ENCODE measurements at regions not wholly inside any gene's neighbourhood (a gene's known extent, or its start where the extent isn't known, plus 50 kb on each side); places are given as distances from the start of the nearest gene placed in this dataset.

DNA sequence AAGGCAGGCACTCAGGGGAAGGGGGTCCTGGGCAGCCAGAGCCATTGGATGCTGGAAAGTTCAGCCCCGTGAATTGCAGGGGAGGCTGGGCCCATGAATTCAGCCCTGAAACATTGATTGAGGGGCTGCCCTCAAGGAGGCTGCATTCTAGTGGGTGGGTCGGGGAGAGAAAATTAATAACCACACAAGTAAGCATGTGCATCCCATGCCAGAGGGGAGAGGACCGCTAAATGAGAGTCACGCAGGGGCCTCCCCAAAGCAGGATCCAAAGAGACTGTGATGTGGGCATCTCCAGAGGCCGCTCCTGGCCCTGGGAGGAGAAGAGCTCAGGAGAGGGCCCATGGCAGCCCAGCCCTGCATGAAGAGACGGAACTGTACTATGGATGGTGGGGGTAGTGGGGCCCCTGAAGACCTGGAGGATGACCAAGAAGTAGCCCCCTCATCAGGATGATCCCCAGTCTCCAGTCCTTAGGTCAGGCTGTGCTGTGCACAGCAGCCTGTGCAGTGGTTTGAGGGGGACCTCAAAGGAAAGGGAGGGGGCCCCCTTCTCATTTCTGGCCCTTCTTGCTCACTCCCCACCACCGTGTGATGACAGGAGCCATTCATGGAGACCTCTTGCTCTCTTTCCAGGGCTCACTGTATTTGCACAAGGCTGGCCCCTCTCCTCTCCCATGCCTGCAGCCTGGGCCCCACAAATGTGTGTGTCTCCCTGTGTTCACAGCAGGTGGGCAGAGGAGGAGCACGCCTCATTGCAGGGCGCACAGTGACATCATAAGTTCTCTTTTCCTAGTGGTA, 233.6 kb upstream of the IRX1 start:
- H3K4me3 ChIP-seq (replicated peaks in 1 of 3) = no peak overlapping the region
- no peaks in the 10 kb centered on the region for H3K27me3 ChIP-seq
- TF ChIP-seq, protein P1, sequence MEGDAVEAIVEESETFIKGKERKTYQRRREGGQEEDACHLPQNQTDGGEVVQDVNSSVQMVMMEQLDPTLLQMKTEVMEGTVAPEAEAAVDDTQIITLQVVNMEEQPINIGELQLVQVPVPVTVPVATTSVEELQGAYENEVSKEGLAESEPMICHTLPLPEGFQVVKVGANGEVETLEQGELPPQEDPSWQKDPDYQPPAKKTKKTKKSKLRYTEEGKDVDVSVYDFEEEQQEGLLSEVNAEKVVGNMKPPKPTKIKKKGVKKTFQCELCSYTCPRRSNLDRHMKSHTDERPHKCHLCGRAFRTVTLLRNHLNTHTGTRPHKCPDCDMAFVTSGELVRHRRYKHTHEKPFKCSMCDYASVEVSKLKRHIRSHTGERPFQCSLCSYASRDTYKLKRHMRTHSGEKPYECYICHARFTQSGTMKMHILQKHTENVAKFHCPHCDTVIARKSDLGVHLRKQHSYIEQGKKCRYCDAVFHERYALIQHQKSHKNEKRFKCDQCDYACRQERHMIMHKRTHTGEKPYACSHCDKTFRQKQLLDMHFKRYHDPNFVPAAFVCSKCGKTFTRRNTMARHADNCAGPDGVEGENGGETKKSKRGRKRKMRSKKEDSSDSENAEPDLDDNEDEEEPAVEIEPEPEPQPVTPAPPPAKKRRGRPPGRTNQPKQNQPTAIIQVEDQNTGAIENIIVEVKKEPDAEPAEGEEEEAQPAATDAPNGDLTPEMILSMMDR (IDR thresholded peaks at IDR 0.05) = no peak
- TF ChIP-seq POLR2A (IDR thresholded peaks at IDR 0.05) = no peak
- no peaks in the 10 kb centered on the region for H3K4me1 ChIP-seq
- intact Hi-C loops (cut with DNase I) = no loop called here
- no peaks in the 10 kb centered on the region for H3K9me3 ChIP-seq
- no peak overlapping the region for H3K27ac ChIP-seq
- WGBS, 2 donors = 87 to 89% methylated on average over 8 to 9 of the region's 9 CpGs
- DNase-seq = no peak
- no peaks in the 10 kb centered on the region for H3K36me3 ChIP-seq

DNA sequence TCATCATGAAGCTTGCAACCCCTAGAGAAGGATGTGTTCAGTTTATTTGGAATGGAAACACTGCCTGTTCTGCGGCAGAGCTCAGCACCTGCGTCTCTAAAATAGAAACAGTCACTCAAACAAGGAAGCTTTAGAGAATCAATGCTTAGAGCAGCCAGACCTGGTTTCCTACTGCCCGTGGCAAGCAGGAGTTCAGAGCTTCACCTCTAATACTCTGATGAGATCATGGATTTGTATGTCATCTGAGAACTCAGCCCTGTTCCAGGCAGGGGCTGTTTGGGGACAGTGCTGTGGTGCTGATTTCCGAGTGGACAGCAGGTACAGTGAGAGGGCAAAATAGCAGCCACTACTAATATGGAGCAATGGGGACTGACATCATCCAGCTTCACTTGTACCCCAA, 236.0 kb upstream of the IRX1 start:
- 48 to 67% methylated on average over 4 of the region's 4 CpGs for WGBS, 2 donors
- Histone ChIP-seq H3K4me3 (replicated peaks in 1 of 3) (no peak overlapping the region), H3K9me3 (no peaks in the 10 kb centered on the region), H3K27ac (no peak overlapping the region), H3K27me3 (no peaks in the 10 kb centered on the region), H3K4me1 (no peaks in the 10 kb centered on the region), H3K36me3 (no peaks in the 10 kb centered on the region)
- intact Hi-C loops (cut with DNase I) = no loop called here
- DNase-seq = no peak
- TF ChIP-seq, protein P1 (IDR thresholded peaks at IDR 0.05) = no peak
- no peak for TF ChIP-seq POLR2A (IDR thresholded peaks at IDR 0.05)

DNA sequence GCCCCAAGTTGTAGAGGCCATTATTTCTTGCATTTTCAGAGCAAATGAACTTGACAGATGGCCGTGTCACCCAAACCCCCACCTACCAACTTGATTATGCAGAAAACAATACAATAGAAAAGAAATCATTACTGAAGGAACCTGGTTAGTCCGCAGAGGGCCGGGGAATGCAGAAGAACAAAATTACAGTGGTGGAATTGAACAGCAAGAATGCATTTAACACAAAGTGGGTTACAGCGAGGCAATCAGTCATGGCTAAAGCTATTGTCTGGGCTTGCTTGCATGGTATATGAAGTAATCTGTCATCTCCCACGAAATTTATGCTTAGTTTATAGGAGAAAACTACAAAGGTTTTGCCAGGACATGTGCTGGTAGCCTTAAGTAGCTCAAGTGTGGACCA, 238.3 kb upstream of the IRX1 start:
- Histone ChIP-seq H3K36me3 (no peaks in the 10 kb centered on the region), H3K27me3 (no peaks in the 10 kb centered on the region), H3K4me3 (replicated peaks in 1 of 3) (no peak overlapping the region), H3K9me3 (no peaks in the 10 kb centered on the region), H3K4me1 (no peaks in the 10 kb centered on the region), H3K27ac (no peak overlapping the region)
- intact Hi-C loops (cut with DNase I) = no loop called here
- no peak for TF ChIP-seq POLR2A (IDR thresholded peaks at IDR 0.05)
- TF ChIP-seq, protein P1 (IDR thresholded peaks at IDR 0.05) = no peak
- 73 to 74% methylated on average over 5 of the region's 5 CpGs for WGBS, 2 donors
- no peak for DNase-seq

DNA sequence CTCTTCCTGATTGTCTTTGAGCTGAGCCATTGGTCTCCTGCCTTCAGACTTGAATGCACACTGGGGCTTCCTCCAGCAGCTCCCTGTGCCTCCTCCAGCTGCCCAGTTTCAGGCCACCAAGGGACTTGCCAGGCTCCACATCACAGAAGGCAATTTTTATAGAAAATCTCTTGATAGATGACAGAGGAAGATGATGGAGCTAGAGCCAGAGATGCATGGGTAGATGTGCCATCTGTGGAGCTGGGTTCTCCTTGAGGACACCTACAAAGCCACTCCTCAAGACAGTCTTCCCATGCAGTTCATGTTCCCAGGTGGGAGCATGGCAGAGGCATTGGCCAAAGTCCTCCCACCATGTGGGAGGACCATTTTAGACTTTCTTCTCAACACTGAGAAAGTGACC, 239.6 kb upstream of the IRX1 start:
- no peak for DNase-seq
- H3K4me3 ChIP-seq (replicated peaks in 1 of 3) = no peak overlapping the region
- H3K4me1 ChIP-seq = no peaks in the 10 kb centered on the region
- no peaks in the 10 kb centered on the region for H3K9me3 ChIP-seq
- H3K27ac ChIP-seq = no peak overlapping the region
- no peaks in the 10 kb centered on the region for H3K27me3 ChIP-seq
- intact Hi-C loops (cut with DNase I) = no loop called here
- H3K36me3 ChIP-seq = no peaks in the 10 kb centered on the region
- TF ChIP-seq, protein P1 (IDR thresholded peaks at IDR 0.05) = no peak

DNA sequence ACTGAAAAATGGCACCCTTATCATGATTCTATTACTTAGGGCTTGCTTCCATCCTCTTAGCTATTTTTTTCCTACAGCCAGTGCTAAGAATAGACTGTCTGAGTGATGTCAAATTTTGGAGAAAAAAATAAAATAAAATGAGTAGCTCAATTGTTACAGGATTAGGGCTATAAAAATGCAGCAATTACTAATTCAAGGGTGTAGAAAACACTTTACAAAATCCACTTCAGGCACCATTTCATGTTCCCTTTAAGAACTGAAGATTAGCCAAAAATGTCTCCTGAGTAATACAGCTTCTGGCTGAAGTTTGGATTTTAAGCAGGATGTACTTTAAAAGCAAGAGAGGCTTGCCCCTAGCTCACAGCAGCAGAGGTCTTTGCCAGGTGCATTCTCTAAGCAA, 240.5 kb upstream of the IRX1 start:
- intact Hi-C loops (cut with DNase I) = no loop called here
- Histone ChIP-seq H3K36me3 (no peaks in the 10 kb centered on the region), H3K9me3 (no peaks in the 10 kb centered on the region), H3K27me3 (no peaks in the 10 kb centered on the region), H3K4me3 (replicated peaks in 1 of 3) (no peak overlapping the region), H3K27ac (no peak overlapping the region), H3K4me1 (no peaks in the 10 kb centered on the region)
- DNase-seq = no peak
- no peak for TF ChIP-seq POLR2A (IDR thresholded peaks at IDR 0.05)
- TF ChIP-seq, protein P1 (IDR thresholded peaks at IDR 0.05) = no peak

Measured in thyroid gland (tissue), 4 donors.